A673 (cell line): ENCODE measurements at regions not wholly inside any gene's neighbourhood (a gene's known extent, or its start where the extent isn't known, plus 50 kb on each side); places are given as distances from the start of the nearest gene placed in this dataset.

Experiments used
- BruUV-seq: library from RNA; stranded (reverse); fragments of 400-500 nt; replicated peaks from 2 replicates; lab custom pipeline; 2021; lab: Mats Ljungman, UMichigan
- CTCF ChIA-PET: fragments of 300-600 bp; sonication (Branson Sonifier 250); formaldehyde crosslinking; loops from one replicate; lab custom pipeline; 2022; ENCODE audit warnings: antibody characterized with exemption; lab: Charles Lee
- POLR2A ChIA-PET: fragments of 300-600 bp; sonication (Branson Sonifier 250); formaldehyde crosslinking; loops from one replicate; lab custom pipeline; 2022; ENCODE audit warnings: antibody characterized with exemption; ENCODE audit not compliant: low non-redundant PET; lab: Charles Lee
- DNase-seq: peaks from one replicate; pipeline ENCODE4 v3.0.0-alpha.2; 2015; ENCODE audit warnings: low spot score
- H3K27ac ChIP-seq: fragments of 200-600 bp; sonication (generic); 2 replicates; pipeline ENCODE4 v1.5.1; 2016; ENCODE audit warnings: mixed run types, low read depth, mild to moderate bottlenecking, mixed read lengths, antibody characterized with exemption, low read length; ENCODE audit not compliant: poor library complexity, severe bottlenecking
- H3K27me3 ChIP-seq: fragments of 200-600 bp; sonication (generic); replicated peaks from 2 replicates; pipeline ENCODE4 v1.6.1; 2017; ENCODE audit warnings: mixed run types, low read depth, mild to moderate bottlenecking, mixed read lengths, antibody characterized with exemption, low read length; ENCODE audit not compliant: insufficient read depth, poor library complexity
- H3K36me3 ChIP-seq: fragments of 200-600 bp; sonication (generic); 2 replicates; pipeline ENCODE4 v1.6.1; 2016; ENCODE audit warnings: mixed run types, mild to moderate bottlenecking, mixed read lengths, antibody characterized with exemption, low read length; ENCODE audit not compliant: insufficient read depth, poor library complexity, severe bottlenecking
- H3K4me1 ChIP-seq: fragments of 200-600 bp; sonication (generic); 2 replicates; pipeline ENCODE4 v1.6.1; 2017; ENCODE audit warnings: mixed run types, mild to moderate bottlenecking, mixed read lengths, antibody characterized with exemption, low read length; ENCODE audit not compliant: insufficient read depth, poor library complexity, severe bottlenecking
- H3K4me3 ChIP-seq: fragments of 200-600 bp; sonication (generic); 2 replicates; pipeline ENCODE4 v1.5.1; 2016; ENCODE audit warnings: low read depth, mixed run types, mild to moderate bottlenecking, mixed read lengths, low read length; ENCODE audit not compliant: poor library complexity, severe bottlenecking
- H3K9me3 ChIP-seq: fragments of 200-600 bp; sonication (generic); 2 replicates; pipeline ENCODE4 v1.6.1; 2016; ENCODE audit warnings: mixed run types, low read depth, mild to moderate bottlenecking, mixed read lengths, antibody characterized with exemption, low read length; ENCODE audit not compliant: poor library complexity, severe bottlenecking
- CTCF ChIP-seq: fragments of 300-800, 200-600 bp; sonication (generic); conservative IDR thresholded peaks from 2 replicates; pipeline ENCODE4 v1.5.1; 2017; ENCODE audit warnings: low read depth, mild to moderate bottlenecking, antibody characterized with exemption, low read length, moderate library complexity, mixed read lengths
- EZH2 ChIP-seq: fragments of 200-600 bp; sonication (generic); IDR thresholded peaks from 2 replicates; pipeline ENCODE4 v1.6.1; 2017; ENCODE audit warnings: borderline replicate concordance, low read depth, mild to moderate bottlenecking, mixed read lengths, antibody characterized with exemption, low read length; ENCODE audit not compliant: poor library complexity, severe bottlenecking
- intact Hi-C: fragments of 100-400 bp; cut with micrococcal nuclease; formaldehyde crosslinking; loops from one replicate; pipeline ENCODE4 v1.10.0; 2022; ENCODE audit not compliant: unreplicated experiment

GRCh38 chr12:66733321-66733720 is 54.4 kb upstream of the GRIP1 start:
- Histone ChIP-seq H3K36me3 (no peaks in the 10 kb centered on the region), H3K27ac (no peak overlapping the region), H3K4me1 (no peaks in the 10 kb centered on the region), H3K27me3 (peaks cover 27% of the 10 kb centered on the region), H3K4me3 (no peak overlapping the region), H3K9me3 (no peaks in the 10 kb centered on the region)
- no peak for DNase-seq
- BruUV-seq = no TSS peak
- intact Hi-C loops = no loop called here
- no peak for TF ChIP-seq CTCF
- no peak for TF ChIP-seq EZH2
- CTCF ChIA-PET = no interaction called here
- POLR2A ChIA-PET = no interaction called here

GRCh38 chr12:66733839-66734238 is 55.0 kb upstream of the GRIP1 start:
- no peak overlapping the region for H3K27ac ChIP-seq
- POLR2A ChIA-PET = no interaction called here
- peaks cover 24% of the 10 kb centered on the region for H3K27me3 ChIP-seq
- no peaks in the 10 kb centered on the region for H3K36me3 ChIP-seq
- no peak overlapping the region for H3K4me3 ChIP-seq
- BruUV-seq = no TSS peak
- no peaks in the 10 kb centered on the region for H3K4me1 ChIP-seq
- no peaks in the 10 kb centered on the region for H3K9me3 ChIP-seq
- TF ChIP-seq EZH2 (no peak), CTCF (no peak)
- no peak for DNase-seq
- intact Hi-C loops = no loop called here
- CTCF ChIA-PET = no interaction called here

- POLR2A ChIA-PET = no interaction called here
- BruUV-seq = no TSS peak
- intact Hi-C loops = no loop called here
- H3K4me1 ChIP-seq = no peaks in the 10 kb centered on the region
- CTCF ChIA-PET = no interaction called here
- no peaks in the 10 kb centered on the region for H3K36me3 ChIP-seq
- H3K4me3 ChIP-seq = no peak overlapping the region
- H3K9me3 ChIP-seq = no peaks in the 10 kb centered on the region
- DNase-seq = no peak
- peaks cover 25% of the 10 kb centered on the region for H3K27me3 ChIP-seq
- TF ChIP-seq EZH2 (no peak), CTCF (no peak)
- no peak overlapping the region for H3K27ac ChIP-seq
Observed at GRCh38 chr12:66735275-66735674, 56.4 kb upstream of the GRIP1 start.
